CD4-positive, alpha-beta T cell treated with Interferon alpha-2 for 1 hour (primary cell): ENCODE measurements at regions not wholly inside any gene's neighbourhood (a gene's known extent, or its start where the extent isn't known, plus 50 kb on each side); places are given as distances from the start of the nearest gene placed in this dataset.

Experiments
- DNase-seq, 2 donors: peaks; one replicate each; pipeline ENCODE4 v3.0.0-alpha.2; 2020 to 2022

DNA sequence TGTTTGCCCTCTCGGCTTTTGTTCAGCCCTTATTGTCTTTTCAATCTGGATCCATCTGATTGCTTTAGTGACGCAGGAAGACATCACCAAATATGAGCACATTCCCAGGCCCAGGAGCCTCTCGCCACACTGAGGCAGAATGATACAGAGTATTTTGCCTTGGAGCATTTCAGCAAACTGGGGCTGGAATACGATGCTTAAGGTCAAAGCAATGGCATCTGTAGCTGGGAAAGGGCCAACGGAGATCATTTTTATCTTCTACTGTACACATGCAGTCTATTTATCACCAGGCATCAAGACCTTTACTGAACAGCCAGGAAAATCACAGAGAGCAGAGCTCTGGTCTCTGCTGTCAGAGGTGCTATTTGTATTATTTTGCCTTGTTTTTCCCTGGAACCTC lies 655.3 kb downstream of the RNF144B start:
- DNase-seq: no peak

DNA sequence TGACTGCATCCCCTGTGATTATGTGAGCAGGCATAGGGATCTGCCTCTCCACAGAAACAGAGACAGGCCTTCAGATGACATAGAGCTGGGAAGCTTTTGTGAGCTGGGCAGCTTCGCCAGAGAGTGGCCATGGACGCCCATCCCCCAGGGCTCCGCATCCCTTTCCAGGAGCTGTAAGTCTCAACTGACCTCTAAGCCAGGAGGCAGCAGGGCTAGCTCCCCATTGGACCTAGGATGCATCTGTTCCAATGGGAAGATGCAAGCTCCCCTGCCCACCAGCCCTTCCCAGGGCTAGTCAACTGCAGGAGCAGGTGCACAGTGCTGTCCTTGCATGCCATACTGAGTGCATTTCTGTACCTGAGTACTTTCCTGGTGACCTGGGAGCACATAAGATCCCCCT lies 663.6 kb downstream of the RNF144B start:
- DNase-seq: no peak

DNA sequence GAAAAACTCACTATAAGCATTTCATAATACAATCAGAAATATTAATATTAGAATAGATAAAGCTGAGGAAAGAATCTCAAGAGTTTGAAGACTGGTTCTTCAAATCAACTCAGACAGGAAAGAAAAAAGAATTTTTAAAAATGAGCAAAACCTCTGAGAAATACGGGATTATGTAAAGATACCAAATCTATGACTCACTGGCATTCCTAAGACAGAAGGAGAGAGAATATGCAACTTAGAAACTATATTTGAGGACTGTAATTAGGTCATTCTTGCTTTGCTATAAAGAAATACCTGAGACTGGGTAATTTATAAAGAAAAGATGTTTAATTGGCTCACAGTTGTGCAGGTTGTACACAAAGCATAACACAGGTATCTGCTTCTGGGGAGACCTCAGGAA lies 665.1 kb downstream of the RNF144B start:
- DNase-seq: no peak

DNA sequence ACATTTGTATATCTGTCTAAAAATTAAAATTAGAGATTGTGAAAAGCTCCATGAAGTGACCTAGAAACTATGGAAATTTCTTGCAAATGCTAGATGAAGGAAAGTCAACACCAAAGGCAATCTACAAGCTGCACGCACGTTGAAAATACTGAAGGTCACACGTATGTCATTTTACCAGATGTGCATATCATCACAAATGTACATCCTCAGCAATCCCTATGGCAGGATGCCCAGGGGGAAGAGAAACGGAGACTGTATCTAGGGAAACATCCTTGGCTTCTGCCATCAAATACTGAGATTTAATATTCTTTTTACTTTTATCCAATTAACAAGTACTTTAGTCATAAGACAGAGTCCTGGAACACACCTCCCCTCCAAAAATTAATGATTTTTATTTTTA lies 672.0 kb downstream of the RNF144B start:
- DNase-seq: no peak

DNA sequence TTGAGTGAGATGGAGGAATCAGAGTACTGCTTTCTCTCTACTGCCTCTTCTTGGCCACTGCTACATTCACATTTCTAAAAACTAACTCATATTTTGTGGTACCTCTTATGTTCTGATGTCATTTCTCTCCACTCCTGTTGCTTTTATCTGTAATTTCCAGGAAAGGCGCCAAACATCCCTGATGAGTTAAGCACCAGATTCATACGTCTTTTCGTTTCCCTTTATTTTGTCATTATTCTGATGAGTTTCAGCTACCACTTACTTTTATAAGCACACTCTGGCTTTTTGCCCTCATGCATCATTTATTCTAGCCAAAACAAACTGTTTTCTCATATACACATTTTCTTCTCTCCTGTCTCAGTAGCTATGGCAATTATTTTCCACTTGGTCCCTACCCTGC lies 680.0 kb downstream of the RNF144B start:
- no peak for DNase-seq

DNA sequence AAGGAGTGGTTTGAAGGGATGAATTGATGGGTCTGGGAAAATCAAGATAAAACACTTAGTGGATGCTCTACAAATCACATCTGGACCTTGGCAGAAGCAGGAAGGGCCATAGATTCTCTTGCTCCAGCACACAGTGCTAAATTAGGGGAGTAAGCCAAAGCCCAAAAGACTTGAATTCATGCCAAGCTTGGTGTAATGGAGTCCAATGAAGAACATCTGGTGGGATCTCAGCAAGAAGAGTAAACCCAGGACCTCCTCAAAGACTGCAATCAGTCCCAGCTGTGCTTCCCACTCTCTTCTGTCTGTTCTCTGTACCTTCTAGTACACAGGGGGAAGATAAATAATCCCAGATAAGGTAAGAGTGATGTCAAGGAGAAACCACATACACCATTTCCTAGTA lies 683.4 kb downstream of the RNF144B start:
- no peak for DNase-seq

DNA sequence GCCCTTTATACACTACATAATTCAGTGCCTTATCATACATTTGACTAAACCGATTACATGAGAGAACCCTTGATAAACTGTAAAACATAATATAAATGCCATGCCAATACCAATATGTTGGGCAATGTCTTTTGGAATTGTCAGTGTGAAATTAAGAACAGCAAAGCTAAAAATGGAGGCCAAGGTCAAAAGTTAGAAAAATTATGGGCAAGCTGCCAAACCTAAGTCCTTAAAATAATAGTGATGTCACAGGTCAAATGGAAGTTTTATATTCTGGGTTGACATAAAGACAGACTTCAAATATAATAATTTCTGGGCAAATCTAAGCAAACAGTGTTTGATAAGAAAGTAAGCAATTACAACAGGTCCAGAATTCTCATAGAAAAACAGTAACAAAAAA lies 696.7 kb downstream of the RNF144B start:
- DNase-seq: no peak

DNA sequence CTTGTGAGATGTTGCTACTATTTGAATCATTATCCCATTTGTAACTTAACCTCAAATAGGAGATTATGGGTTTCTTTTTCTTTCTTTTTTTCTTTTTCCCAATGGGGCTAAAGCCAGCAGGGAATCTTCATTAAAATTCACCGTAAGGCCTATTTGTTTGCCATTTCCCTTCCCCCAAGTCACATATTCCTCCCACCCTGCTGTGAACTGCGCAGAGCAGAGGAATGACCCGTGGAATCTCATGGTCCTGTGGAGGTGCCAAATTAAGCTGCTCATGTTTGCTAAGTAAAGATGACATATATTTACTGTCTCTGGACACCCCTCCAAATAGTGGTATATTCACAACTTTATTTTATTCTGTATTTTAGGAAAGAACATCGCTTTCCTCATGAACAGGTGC lies 699.3 kb downstream of the RNF144B start:
- DNase-seq: no peak

DNA sequence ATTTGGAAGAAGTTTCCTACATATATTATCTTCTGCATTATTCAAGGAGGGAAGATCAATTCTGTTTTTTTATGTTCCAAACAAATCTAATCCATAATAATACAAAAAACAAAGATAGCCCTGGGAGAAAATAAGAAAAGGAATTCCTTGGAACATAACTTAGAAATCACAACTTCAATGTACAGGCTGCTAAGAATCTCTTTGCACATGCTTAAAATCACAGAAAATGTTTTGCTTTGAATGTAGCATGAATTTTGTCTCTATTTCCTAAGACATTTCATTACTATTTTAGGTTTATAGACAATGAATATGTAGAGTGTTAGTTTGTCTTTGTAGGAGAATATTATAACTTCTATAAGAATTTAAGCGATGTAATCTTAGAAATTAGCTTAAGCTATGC lies 700.1 kb downstream of the RNF144B start:
- no peak for DNase-seq

DNA sequence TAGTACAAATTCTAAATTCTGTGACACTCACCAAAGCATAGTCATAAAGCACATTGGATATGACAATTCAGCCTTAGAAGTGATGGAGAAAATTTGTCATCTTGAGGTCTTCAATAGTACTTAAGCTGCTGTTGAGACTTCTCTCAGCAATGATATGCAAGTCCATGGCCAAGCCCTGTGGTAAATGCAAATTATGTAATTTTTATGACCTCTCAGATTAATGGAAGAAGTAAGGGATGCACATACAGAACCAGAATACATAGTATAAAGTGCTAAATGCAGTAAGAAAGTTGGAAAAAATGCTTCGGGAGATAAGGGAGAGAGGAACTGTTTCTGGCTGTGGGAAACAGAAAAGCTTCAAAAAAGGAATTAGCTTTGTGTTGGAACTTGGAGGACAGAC lies 700.7 kb downstream of the RNF144B start:
- DNase-seq: no peak

DNA sequence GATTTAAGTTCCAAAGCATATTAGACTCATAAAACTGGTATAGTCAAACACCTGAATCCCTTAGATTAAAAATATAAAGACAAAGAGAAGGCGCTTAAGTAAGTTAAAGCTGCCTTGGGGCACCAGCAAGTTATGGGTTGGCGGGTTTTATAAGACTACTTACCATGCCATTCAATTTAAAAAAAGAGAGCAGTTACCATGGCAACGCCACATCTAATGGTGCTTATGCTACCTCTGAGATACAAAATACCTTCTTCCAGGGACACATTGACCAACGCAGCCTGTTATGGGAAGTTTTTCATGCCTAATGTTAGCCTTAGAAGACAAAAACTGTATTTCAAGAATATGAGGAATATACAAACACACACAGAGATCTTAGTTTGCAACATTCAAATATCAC lies 713.6 kb downstream of the RNF144B start:
- no peak for DNase-seq

DNA sequence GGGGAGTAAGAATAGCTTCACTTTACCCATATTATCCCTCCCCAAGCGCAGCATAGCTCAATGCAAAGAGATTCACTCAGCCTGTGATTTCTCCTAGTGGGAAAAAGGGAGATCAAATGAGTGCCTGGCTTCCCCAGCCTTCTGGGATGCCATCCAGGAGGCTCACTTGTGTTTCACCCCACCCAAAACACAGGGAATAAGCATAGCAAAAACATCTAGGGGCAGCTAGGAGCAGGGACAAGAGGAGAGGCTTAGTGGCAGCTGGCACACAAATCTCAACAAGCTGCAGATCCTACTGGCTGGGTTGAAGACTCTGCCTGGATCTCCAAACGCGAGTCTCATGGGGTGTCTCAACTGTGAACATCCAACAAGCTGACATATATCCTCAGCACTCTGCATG lies 715.8 kb downstream of the RNF144B start:
- no peak for DNase-seq

DNA sequence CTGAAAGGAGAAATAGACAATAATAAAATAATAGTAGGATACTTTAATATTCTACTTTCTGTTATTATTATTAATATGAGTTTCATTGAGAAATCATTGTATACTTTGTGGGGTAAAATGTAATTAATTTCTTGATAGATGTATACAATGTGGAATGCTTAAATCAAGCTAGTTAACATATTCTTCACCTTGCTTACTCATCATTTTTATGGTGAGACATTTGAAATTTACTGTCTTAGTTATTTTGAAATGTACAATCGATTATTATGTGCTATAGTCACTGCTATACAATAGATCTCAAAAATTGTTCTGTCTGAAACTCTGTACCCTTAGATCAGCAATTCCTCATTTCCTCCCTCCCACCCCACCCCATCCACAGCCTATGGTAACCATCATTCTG lies 720.3 kb downstream of the RNF144B start:
- DNase-seq: no peak

DNA sequence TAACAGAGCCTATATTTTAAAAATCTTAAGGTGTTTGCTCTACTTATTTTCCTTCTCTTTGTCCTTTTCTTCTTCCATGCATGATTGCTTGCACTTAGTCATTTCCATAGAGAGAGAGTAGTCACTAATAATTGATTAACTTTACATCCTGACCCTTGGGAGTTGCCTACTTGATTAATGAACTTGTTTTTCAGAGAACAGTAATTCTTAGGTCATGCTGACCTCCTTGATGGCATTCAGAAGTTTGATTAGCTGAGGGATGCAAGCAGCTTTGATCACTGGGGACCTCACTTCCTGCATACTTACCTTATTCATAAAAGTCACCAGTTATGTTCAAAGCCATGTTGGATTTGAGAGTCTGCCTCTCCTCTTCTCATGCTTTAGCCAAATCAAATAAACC lies 715.6 kb upstream of the ID4 start:
- no peak for DNase-seq

DNA sequence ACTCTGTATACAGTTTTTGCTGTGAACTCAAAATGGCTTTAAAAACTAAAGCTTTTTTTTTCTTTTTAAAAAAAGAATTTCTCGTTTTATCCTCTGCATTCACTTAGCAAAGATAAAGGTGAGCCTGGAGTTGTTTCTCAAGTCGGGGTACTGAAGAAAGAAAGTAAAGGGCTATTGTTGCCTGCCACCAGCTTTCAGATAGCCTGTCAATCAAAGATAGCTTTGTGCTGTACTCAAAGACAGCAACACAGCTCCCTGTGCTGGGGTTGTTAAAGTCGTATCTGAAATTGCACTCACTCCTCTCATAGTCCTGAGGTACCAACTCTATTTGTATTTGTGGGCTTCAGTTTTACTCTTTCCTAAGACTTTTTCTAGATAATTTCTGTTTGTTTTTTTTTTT lies 710.1 kb upstream of the ID4 start:
- DNase-seq: no peak

DNA sequence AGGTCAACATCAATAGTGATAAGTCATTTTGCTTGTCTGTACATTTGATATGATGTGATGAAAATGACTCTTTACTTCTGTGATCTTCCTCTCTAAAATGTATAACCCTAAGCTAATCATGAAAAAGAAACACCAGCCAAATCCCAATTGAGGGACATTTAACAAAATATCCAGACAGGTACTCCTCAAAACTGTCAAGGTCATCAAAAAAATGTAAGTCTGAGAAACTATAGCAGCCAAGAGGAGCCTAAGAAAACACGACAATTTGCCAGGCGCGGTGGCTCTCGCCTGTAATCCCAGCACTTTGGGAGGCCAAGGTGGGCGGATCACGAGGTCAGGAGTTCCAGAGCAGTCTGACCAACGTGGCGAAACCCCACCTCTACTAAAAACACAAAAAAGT lies 708.5 kb upstream of the ID4 start:
- no peak for DNase-seq

DNA sequence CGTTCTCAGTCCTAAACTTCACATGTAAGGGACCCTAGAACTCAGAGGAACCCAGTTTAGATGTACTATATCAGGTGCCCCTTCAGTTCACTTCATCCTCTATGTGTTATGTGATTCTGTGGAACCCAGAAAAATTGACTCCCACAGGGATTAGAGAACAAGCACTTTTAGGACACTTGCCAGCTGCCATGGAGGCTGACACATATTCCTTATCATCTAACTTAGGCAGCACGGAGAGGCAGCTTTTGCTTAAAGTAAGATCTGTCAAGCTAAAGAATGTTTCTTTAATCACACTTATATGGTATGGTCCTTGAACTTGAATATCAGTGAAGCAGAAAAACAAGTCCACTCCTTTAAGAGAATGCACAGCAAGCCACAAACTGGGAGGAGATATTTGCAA lies 701.5 kb upstream of the ID4 start:
- no peak for DNase-seq

DNA sequence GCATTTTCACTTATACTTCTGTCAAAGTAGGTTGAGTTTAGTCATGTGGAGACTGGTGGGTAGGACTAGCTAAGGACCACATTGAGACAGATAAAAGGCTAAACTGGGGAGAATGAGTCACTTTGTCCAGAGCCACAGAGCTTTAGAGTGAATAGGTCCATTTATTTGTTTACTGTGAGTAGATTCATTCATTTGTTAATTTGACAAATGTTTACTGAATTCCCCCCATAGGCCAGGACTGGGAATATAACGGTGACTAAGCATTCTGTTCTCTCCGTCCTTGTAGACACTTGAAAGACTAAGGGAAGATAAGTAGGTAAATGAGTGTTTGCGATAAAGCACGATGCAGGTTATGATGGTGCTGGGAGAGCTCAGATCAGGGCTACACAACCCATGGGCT lies 699.7 kb upstream of the ID4 start:
- no peak for DNase-seq

DNA sequence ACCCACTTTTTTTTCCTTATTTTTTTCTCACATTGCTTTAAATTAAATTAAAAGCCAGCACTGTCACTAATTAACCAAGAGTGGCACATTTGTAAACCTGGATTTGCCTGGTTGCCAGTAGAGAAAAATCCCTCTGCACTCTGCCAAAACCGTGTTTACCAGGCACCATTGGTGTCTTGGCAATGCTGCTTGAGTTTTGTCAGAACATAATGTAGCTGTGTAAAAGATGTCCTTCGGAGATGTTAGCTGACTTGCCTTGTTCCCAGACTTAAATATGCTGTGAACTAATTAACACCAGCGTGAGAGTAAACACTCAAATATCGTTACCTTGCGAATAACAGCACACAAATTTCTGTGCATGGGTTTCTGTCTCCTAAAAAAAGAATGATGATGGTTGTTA lies 694.9 kb upstream of the ID4 start:
- DNase-seq: no peak

DNA sequence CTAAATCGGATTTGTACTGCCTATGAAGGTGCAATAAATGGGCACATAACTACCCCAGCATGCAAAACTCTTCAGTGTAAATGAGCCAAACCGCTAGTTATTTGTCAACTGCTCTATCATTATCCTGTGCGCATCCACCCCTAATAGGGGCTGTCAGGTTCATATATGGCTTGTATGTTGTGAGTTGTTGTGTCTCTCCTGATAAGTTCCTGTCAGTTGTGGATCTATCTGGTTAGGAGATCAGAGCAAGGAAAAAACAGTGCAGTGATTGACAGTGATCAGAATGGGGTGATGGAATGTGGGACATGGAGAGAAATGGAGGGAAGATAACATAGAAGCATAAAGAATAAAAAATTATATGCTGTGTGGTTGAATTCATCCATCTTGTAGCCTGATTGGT lies 686.9 kb upstream of the ID4 start:
- no peak for DNase-seq

DNA sequence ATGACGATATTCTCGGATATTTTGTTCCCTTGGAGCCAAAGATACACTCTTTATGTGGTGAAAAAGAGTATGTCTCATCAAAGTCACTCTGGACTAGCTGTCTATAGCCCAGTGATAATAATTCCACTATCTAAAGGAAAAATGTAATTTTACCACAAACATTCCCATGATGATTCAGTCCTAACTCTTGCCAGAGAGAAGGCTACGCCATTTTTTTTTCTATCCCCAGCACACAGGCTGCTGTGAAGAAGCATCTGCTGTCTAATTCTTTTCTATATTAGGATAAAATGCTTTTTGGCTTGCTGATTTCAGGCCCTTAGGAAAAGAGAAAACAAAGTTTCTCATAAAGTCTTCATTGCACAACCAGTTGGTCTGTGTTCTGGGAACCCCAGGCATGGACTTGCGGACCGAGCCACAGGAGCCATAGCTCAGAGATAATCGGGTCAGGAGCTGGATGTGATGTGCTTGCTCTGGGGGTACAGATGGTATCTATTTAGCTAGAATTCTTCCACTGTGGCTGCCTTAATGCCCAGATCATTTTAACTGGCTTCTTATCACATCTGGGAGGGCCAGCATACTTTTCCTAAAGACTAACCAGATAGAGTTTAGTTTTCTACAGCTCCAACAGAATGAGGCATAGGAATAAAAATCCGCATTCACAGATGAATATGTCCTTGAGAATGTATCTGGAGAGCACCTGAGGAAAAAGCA lies 683.7 kb upstream of the ID4 start:
- no peak for DNase-seq

DNA sequence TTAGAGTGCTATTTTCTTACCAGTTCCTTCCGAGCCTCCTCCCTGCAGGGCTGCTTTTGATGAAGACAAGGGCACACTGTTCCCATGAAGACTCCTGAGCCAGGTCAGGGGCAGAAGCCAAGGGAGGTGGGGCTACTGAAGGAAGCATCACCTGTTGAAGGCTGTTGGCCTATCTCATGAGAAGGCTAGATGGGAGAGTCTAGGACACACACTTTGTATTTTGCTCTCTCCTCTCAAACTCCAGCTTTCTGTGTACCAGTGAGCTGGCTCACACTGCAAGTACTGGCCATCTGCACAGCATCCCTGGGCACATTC lies 683.2 kb upstream of the ID4 start:
- no peak for DNase-seq

DNA sequence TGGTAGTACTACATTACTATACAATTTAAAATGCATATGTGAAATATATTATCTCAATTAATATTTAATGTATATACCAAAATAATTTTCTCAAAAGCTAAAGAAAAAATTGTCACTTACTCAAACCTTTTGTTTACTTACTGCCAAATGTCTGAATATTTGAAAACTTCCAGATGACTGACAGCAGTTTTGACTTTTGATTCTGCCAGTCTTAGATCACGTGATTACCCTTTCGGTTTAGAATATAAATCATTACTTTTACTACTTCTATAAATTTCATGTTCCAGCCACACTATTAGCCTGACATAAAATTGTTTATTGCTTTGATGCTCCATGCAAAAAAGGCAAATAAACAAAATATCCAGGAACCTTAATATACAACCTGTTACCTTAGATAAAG lies 680.7 kb upstream of the ID4 start:
- DNase-seq: no peak

DNA sequence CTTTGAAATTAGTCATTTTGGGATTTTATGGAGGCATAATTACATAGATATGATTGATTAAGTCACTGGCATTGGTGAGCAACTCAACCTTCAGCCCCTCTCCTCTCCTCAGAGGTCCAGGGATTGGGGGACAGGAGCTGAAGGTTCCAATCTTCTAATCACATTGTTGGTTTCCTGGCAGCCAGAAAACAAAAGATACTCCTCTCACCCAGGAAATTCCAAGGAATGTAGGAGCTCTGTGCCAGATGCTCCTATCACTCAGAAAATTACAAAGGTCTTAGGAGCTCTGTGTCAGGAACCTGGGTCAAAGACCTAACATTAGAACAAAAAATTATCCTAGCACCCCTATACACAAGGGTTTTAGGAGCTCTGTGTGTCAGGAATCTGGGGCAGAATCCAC lies 679.7 kb upstream of the ID4 start:
- DNase-seq: no peak

DNA sequence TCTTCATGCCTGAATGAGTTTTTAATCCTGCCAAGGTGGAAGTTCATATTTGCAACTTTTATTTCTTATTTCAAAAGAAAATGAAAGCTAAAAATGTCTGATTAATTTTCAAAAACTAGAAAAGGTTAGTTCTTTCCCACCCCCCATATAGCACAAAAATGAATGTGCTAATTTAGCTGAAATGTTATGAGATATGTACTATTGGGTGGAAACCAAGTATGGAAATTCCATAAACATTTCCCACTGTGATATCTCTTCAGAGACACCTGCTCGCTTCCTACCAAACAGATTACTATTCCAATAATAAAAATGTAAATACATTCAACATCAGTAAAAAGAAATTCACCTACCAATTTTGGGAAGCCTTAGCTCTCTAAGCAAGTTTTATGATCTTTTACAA lies 678.6 kb upstream of the ID4 start:
- DNase-seq: no peak

DNA sequence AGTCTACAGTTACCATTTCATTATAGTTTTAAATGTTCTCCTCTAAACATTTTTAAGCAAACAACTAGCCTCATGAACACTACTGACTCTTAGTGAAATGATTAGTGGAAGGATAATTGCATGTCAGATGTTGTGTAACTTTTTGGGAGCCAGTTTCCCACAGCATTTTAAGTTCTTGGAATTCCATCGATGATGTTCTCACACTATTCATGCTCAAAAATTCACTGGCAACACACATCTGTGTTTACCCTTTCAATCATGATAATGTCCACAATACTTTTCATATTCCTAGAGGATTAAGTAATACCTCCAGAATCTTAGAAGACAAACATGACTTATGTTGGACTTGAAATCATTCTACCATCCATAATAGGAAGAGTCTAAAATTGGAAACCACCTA lies 678.1 kb upstream of the ID4 start:
- DNase-seq: no peak
